ENCODE measurements at regions not wholly inside any gene's neighbourhood (a gene's known extent, or its start where the extent isn't known, plus 50 kb on each side); places are given as distances from the start of the nearest gene placed in this dataset.

GRCh38 chr1:234940841-234941240 lies 187.8 kb downstream of the TOMM20 start:
- TF ChIP-seq CTCF (IDR thresholded peaks at IDR 0.05) (no peak), EP300 (IDR thresholded peaks at IDR 0.05; ENCODE audit: low read depth) (no peak)

Data from transverse colon (tissue), 3 donors.